Thoracic aorta (tissue), 2 donors: ENCODE measurements at regions not wholly inside any gene's neighbourhood (a gene's known extent, or its start where the extent isn't known, plus 50 kb on each side); places are given as distances from the start of the nearest gene placed in this dataset.

Experiments
- ATAC-seq: fragments of 150-250 bp; one replicate; pipeline ENCODE4 v1.8.0; 2017; ENCODE audit warnings: low read depth; ENCODE audit not compliant: insufficient number of reproducible peaks, low FRiP score
- DNase-seq: peaks from one replicate; pipeline ENCODE4 v3.0.0-alpha.2; 2020; ENCODE audit warnings: low spot score
- H3K27ac ChIP-seq, 2 donors: fragments of 200-600 bp; sonication (generic); 1 replicate in 1 of 2; 2 replicates in 1 of 2; pipeline ENCODE4 v1.5.1; 2016; ENCODE audit warnings: mild to moderate bottlenecking in 2 of 2, moderate library complexity in 2 of 2
- H3K27me3 ChIP-seq: fragments of 200-600 bp; sonication (generic); replicated peaks from 2 replicates; pipeline ENCODE4 v1.6.0; 2016; ENCODE audit warnings: mild to moderate bottlenecking; ENCODE audit not compliant: insufficient read depth
- H3K36me3 ChIP-seq: fragments of 200-600 bp; sonication (generic); one replicate; pipeline ENCODE4 v1.5.1; 2016
- H3K4me1 ChIP-seq, 2 donors: fragments of 200-600 bp; sonication (generic); 1 replicate in 1 of 2; 2 replicates in 1 of 2; pipeline versions ENCODE4 v1.5.1 to v1.6.0; 2016; ENCODE audit warnings: low read depth in 2 of 2, mild to moderate bottlenecking in 1 of 2; ENCODE audit not compliant: control insufficient read depth in 1 of 2
- H3K4me3 ChIP-seq: fragments of 200-600 bp; sonication (generic); 2 replicates; pipeline ENCODE4 v1.5.1; 2016; ENCODE audit warnings: mild to moderate bottlenecking
- H3K9me3 ChIP-seq: fragments of 200-600 bp; sonication (generic); 2 replicates; pipeline ENCODE4 v1.5.1; 2016
- TF ChIP-seq, protein P1 (sequence below): fragments of 200-600 bp; sonication (generic); IDR thresholded peaks from one replicate; pipeline ENCODE4 v1.5.1; 2019; ENCODE audit warnings: antibody characterized with exemption

DNA sequence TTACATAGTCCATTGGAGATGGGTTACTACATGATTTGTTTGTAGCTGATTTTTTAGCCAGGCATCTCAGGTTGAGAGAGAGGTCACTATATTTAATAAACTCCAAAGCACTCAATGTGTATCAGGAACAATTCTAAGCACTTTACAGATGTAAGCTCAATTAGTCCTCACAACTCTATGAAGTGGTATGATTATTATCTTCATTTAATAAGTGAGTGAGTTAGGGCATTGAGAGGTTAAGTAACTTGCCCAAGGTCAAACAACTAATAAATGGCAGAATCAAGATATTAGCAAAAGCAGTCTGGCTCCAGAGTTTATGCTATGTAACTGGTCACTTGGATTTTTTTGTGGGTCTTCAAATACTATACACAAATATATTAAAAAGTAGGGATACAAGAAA is 56.3 kb upstream of the ABI3BP start:
- H3K9me3 ChIP-seq = no peaks in the 10 kb centered on the region
- no peak for DNase-seq
- no peak for ATAC-seq
- H3K27me3 ChIP-seq = no peaks in the 10 kb centered on the region
- no peak overlapping the region for H3K4me3 ChIP-seq
- TF ChIP-seq, protein P1, sequence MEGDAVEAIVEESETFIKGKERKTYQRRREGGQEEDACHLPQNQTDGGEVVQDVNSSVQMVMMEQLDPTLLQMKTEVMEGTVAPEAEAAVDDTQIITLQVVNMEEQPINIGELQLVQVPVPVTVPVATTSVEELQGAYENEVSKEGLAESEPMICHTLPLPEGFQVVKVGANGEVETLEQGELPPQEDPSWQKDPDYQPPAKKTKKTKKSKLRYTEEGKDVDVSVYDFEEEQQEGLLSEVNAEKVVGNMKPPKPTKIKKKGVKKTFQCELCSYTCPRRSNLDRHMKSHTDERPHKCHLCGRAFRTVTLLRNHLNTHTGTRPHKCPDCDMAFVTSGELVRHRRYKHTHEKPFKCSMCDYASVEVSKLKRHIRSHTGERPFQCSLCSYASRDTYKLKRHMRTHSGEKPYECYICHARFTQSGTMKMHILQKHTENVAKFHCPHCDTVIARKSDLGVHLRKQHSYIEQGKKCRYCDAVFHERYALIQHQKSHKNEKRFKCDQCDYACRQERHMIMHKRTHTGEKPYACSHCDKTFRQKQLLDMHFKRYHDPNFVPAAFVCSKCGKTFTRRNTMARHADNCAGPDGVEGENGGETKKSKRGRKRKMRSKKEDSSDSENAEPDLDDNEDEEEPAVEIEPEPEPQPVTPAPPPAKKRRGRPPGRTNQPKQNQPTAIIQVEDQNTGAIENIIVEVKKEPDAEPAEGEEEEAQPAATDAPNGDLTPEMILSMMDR = no peak
- H3K36me3 ChIP-seq = no peaks in the 10 kb centered on the region
- H3K27ac ChIP-seq = no peak overlapping the region
- H3K4me1 ChIP-seq = no peaks in the 10 kb centered on the region

DNA sequence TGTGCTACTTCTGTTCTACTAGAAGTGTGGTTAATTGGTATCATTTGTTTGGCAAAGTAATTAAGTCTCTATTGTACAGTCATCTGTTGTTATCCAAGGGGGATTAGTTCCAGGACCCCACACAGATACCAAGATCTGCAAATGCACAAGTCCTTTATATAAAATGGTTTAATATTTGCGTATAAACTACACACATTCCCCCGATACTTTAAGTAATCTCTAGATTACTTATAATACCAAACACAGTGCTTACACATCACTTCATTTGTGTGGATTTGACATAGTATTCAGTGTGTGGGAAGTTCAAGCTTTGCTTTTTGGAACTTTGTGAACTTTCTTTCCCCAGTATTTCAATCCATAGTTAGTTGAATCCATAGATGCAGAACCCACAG is 50.5 kb upstream of the ABI3BP start:
- Histone ChIP-seq H3K36me3 (no peaks in the 10 kb centered on the region), H3K27me3 (no peaks in the 10 kb centered on the region), H3K9me3 (no peaks in the 10 kb centered on the region), H3K4me3 (no peak overlapping the region), H3K27ac (no peak overlapping the region), H3K4me1 (peaks cover 0 to 16% of the 10 kb centered on the region in 2 donors)
- ATAC-seq (no peak), DNase-seq (no peak)
- TF ChIP-seq, protein P1 = no peak

- no peaks in the 10 kb centered on the region for H3K36me3 ChIP-seq
- H3K4me3 ChIP-seq = no peak overlapping the region
- H3K4me1 ChIP-seq = peaks cover 0 to 19% of the 10 kb centered on the region in 2 donors
- ATAC-seq = no peak
- DNase-seq = no peak
- H3K27me3 ChIP-seq = no peaks in the 10 kb centered on the region
- no peaks in the 10 kb centered on the region for H3K9me3 ChIP-seq
- H3K27ac ChIP-seq = no peak overlapping the region
- TF ChIP-seq, protein P1 = no peak
Observed at GRCh38 chr3:101042996-101043686, 49.9 kb upstream of the ABI3BP start.
